Activated CD4-positive, alpha-beta T cell treated with anti-CD3 and anti-CD28 coated beads, Interleukin-2, amount 50 U/mL, for 16 hours (primary cell): ENCODE measurements at regions not wholly inside any gene's neighbourhood (a gene's known extent, or its start where the extent isn't known, plus 50 kb on each side); places are given as distances from the start of the nearest gene placed in this dataset.
"Not testable (repeated sequence)": the region's sequence is repeated elsewhere in the genome, so short reads cannot be mapped to it uniquely, and the experiment has no call there.

Source experiments
- DNase-seq: peaks from one replicate; pipeline ENCODE4 v3.0.0-alpha.2; 2020

DNA sequence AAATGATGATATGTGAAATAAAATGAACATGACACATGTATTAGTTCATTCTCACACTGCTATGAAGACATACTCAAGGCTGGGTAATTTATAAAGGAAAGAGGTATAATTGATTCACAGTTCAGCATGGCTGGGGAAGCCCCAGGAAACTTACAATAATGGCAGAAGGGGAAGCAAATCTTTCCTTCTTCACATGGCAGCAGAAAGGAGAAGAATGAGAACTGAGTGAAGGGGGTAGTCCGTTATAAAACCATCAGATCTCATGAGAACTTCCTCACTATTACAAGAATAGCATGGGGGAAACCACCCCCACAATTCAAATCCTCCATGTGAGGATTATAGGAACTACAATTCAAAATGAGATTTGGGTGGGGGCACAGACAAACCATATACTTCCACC lies 243.9 kb upstream of the GYPA start:
- no peak for DNase-seq

DNA sequence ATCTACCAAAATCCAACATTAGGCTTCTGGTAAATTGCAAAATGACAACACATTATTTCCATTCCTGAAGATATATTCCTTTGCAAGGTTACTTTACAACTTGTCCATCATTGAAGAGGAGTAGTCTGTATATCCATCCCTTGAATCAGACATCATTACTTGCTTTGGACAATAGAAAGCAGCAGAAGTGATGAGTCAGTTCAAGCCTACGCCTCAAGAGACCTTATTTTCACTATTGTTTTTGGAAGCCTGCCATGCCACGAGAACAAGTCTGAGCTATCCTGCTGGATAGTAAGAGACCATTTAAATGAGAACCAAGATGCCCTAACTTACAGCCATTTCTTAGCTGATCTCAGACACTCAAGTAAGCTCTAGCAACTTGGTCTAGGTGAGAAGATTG lies 246.0 kb upstream of the HHIP start:
- no peak for DNase-seq

DNA sequence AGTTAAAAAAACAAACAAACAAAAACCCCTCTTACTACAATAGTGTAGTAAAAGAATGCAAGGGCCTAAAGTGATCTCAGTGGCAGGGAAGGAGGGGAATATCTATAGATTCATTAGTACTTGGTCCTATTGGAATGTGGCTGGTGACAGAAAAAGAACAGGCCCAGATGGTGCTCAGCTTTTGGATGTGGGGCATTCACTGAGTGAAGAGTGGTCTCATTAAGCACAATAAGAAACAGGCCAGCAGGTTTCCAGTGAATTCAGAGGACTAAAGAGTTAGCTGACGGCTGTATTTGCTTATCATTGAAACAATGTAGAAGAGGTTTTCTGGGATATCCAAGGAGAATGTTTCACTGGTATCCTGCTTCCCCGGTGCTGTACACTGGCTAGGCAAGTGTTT lies 243.8 kb upstream of the HHIP start:
- DNase-seq: no peak

DNA sequence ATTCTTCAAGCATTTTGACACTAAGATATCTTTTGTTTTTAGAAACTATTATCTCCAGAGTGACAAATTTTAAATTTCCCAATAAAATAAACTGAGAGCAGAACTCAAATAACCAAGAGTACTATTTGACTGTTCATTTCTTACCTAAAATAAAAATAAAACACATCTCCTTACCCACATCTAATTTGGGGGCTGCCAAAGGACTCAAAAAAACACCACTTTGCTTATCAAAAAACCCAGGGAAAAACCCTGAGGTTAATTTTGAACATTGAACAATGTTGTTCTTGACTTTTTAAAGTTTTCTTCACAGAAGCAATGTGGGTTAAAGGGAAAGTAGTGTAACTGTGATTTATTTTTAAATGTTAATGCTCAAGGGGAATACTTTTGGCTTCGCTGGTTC lies 243.0 kb upstream of the HHIP start:
- no peak for DNase-seq

DNA sequence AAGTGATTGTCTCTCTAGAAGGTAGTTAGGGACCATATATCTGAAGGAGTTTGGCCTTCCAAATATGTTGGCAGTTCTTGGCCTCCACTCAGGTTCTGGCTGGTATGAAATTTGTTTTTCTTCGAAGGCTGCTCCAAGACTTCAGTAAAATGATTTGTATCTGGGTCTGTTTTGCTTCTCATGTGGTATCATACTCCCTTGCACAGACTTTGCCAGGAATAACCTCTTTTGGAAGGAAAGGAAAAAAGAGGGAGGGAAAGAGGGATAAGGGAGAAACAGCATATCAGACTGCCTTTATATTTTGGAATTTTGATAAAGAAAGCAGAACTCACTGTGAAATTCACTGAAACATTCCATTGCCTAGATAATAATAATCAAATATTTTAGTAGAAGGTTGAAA lies 242.1 kb upstream of the HHIP start:
- DNase-seq: no peak

DNA sequence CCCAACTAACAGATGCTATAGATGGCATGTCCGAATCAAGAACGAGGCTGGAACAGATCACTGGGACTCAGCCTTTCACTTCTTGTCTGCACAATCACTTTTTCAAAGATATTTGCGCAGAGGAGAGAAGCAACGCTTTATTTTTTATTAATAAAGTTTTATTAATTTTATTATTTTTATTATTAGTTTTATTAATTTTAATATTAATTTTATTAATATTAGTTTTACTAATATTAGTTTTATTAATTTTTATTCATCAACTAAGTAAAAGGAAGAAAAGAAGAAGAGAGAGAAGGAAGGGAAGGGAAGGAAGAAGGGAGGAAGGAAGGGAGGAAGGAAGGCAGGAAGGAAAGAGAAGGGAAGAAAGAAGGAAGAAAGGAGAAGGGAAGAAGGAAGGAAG lies 236.4 kb upstream of the HHIP start:
- no peak for DNase-seq

DNA sequence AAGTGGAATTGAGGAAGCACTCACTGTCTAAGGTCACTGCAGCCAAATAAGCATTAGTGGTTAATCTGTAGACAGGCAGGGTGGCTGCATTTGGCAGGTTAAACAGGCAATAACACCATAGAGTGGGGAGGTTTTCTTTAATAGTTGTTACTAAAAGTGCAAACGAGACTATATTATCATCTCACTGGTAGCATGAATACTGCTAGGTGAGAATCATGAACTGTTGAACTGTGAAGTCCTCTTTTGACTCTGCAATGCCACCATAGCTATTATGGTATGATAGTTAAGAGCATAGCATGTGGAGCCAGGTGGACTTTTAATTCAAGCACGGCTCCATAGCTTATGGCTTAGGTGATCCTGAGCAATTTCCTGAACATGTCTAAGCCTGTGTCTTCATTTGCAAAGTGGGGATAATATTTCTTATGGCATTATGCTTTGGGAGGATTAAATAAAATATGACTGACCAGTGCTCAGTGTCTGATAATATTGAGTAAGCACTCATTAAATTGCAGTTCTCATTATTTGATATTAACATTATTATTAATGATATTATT lies 235.6 kb upstream of the HHIP start:
- no peak for DNase-seq

DNA sequence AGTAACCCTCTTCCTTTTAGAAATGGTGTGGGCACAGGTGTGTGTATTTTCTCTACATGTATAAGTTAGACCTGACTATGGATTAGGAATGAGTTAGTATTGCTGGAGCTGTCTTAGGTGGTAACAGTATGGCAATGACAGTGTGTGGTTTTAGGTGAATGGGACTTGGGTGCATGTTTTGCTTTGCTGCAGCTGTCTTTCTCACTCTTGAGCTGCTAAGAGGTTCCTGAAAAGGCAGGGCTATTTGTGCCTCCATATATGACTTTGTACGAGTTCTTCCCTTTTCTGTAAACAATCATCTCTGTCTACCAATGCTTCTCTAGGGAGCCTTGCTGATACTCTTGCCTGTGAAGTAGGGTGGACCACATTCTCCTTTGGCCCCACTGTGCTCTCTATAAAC lies 234.8 kb upstream of the HHIP start:
- DNase-seq: no peak

DNA sequence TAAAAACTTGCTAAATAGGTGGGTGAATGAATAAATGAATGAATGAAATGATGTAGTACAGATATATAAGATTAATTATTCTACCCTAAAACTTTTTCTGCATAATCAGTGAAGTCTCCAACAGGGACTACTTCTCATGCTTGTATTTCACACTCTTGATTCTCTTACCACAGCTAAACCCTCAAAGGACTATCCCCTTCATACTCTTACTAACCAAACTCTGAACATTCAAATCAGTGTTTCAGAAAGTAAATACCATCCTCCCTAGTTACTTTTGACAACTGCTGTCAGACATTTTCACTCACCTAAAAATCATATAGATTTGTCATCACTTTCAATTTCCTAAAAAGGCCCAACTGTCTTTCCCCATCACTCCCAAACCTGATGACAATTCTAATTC lies 234.3 kb upstream of the HHIP start:
- no peak for DNase-seq

DNA sequence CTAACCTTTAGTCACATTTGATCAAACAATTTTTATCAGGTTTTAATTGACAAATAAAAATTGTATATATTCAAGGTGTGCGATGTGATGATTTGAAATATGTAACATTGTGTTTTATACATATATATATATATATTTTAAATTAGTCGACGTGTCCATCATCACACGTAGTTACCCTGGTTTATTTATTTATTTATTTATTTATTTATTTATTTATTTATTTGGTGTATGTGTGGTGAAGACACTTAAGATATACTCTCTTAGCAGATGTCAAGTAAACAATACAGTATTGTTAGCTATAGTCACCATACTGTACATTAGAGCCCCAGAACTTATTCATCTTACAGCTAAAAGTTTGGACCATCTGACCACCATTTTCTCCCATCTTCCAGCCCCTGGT lies 224.9 kb upstream of the HHIP start:
- DNase-seq: no peak

DNA sequence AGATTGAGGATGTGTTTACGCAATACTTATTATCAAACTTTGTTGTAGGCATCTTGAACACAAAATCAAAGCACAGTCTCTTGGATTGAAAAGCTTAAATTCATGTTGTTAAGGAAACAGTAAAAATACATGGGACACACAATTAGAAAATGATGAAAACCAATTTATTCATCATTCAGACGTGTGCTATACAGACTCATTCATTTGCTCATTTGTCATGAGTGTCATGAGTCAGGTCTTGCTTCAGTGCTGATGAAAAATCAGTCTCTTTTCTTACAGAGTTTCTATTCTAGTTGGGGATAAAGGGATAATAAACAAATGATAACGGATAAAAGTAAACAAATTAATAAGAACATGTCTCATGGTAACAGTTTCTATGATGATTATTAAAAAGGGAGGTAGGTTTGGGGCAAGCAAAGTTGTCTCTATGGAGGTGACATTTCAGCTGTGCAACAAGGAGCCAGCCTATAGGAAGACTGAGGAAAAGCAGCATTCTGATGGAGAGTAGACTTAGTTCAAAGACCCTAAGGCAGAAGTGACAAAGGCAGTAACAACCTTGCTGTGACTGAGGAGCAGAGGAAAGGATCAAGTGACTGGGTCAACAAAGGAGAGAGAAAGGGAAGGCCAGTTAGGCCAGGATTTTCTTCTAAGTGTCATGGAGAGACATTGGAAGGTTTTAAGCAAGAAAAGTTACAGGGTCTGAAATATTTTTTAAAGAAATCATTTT lies 224.0 kb upstream of the HHIP start:
- DNase-seq: no peak

DNA sequence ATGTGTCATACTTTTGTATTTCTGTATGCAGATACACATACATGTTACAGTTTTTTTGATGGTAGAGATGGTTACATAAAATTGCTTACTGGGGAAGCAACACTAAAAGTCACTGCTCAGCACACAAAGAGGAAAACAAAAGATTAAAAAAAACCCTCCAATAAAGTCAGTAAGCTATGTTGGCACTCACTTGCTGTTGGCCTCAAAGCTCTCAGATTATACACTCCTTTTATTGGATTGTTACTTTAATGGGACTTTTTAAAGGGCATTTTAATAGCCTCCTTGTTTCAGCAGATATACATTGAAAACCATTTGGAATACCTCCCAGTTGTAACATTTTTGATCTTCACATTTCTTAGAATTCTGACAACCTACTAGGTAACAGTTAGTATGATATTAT lies 222.0 kb upstream of the HHIP start:
- DNase-seq: no peak

DNA sequence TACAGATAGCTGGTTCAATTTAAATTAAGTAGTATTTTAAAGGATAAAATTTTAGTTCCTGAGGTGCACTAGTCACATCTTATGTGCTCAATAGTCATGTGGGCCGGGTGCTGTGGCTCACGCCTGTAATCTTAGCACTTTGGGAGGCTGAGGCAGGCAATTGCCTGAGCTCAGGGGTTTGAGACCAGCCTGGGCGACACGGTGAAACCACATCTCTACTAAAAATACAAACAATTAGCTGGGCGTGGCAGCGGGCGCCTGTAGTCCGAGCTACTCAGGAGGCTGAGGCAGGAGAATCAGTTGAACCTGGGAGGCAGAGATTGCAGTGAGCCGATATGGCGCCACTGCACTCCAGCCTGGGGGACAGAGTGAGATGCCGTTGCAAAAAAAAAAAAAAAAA lies 219.9 kb upstream of the HHIP start:
- DNase-seq: not testable (repeated sequence)

DNA sequence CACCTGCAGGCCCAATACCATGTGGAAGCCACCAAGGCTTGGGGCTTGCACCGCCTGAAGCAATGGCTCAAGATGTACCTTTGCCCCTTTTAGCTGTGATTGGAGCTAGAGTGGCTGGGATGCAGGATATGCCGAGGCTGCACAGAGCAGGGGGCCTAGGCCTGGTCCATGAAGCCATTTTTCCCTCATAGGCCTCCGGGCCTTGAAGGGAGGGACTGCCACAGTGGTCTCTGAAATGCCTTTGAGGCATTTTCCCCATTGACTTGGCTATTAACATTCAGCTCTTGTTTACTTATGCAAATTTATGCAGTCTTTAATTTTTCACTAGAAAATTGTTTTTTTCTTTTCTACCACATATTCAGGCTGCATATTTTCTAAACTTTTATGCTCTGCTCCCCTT lies 203.2 kb upstream of the HHIP start:
- no peak for DNase-seq

DNA sequence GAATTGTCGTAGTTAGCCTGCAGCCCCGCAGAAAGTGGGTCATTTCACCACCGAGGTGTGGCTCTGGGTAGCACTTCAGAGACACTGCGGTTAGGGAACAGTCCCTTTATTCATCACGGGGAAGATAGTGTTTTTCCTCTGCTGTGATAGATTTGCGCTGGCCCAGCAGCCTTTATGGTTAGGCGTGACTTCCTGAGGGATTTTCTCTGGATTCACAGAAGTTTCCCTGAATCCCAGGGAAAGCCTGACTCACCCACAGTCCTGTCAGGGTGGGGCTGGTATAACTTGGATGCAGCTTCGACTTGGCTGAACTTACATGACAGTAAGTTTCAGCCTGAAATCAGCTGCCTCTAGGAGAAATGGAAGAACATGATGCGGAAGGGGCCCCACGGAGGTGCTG lies 196.3 kb upstream of the HHIP start:
- DNase-seq: no peak

DNA sequence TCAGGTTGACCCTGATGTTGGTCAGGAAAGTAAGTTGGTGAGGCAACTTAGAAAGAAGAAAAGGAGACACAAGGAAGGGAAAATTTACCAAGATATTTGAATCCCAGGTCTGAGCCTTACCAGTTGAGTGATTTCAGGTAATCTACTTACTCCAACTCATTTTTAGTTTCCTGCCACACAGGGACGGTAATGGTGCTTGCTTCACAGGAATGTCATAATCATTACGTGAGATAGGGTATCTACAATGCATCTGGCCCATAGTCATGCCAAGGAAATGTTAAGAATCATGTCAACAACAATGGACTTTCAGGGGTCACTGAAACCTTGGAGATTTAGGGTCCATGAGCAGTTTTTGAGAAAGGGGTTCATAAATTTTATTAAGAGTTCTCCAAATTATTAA lies 195.4 kb upstream of the HHIP start:
- DNase-seq: no peak

DNA sequence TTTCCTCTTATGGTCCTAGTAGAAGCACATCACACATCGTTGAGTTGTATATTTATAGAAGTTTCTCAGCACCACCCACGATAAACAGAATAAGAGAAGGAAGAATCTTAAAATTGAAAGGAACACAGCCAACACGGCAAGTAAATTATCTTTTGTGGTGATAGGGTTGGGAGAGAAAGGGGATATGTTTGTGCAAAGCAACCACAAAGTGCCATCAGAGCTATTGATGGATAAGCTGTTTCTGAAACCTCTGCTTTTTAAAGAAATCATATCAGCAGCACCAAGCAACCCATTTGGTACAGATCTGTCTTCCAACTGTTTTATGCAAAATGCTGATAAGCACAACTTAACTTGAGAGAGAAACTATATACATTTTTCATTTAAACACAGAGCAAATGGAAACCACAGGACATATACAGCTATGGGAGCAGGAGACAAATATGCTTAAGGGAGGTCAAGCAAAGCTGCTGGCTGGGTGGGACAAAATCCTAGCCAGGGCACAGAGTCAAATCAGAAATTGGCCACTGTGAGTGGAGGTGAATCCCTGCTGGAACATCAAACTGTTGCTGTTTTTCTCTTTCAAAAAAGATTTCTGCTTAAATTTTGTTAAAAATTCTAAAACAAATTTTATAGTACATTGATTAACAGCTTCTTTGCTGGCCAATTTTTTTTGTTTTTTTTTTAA lies 194.0 kb upstream of the HHIP start:
- DNase-seq: no peak

DNA sequence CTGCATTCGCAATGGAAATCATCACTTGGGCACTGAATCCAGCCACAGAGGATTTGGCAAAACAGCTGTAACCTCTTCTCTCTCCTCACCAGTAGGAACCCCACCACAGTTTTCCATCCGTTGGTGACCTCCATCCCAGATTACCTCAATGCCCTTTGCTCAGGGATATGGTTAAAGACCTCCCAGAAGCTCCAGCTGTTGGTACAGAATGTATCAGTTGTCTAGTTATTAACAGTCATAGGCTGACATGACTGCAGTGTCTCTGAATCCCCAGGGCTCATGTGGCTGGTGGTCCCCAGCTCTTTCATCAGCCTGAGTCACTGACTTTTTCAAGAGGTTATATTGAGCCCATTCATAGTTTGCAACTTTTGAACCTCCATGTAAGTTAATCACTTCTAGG lies 189.8 kb upstream of the HHIP start:
- no peak for DNase-seq

DNA sequence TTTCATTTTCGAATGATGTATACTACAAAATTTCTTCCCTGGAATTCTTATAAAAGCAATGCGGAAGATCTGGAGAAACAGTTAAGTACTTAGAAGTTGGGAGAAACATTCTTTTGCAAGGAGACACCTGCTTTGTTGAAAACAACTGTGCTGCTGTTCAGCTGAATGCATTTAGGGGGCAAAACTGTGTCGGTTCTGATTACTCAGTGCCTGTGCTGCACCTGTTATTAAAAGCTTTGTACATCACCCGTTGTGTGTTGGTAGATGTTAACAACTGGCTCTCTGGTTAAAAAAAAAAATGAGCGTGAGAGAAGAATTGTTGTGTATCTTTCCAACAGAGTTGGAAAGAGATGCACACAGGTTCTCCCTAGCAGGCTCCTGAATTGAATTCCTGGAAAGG lies 184.1 kb upstream of the HHIP start:
- no peak for DNase-seq

DNA sequence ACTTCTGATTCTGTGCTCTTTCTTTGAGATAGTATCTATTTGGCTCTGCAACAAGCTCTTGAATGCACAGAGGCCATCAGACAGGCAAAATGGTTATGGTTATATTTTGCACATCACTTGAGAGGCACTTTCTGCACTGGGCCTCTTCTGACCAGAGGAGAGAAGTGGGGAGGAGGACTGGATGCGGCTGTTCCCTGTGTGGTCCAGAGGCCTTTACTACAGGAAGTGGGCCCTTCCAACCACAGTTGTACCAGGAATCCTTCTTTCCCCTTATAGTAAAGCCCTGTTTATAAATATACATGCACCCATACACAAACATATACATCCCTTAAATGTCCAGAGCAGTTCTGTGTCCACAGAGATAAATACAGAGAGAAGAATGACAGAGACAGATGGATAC lies 182.7 kb upstream of the HHIP start:
- DNase-seq: no peak

DNA sequence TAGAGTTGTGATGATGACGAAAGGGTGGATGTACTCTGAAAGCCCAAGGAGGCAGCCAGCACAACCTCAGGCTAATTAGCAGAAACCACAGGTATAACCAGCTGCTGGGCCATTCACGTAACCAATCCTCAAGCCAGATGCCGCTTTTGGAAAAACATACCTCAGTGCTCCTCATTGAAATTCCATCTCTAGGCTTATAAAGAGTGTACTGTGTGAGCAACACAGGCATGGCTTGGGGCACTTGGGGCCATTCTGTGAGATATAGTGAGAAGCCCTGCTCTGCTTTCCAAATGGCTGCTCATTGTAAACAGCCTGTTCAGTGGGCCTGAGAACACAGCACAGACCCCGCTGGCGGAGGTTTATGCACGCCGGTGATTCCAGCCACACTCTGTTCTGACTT lies 182.1 kb upstream of the HHIP start:
- no peak for DNase-seq

DNA sequence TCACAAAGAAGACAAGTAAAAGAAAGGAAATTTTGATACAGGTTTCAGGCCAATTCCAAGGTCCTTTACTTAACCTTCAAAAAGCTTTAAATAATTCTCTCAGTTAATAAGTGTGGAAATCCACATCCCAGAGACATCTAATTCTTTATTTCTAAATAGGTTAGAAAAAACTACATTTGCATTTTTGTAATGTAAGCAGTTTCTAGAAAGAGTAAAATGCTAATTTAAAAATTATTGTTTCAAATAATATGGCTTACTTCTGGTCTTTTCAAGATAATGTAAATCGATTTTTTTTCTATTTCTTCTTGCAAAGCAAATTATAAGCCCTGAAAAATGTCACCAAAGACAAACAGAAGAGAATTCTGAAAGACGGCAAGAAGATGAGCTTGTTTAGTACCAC lies 180.4 kb upstream of the HHIP start:
- no peak for DNase-seq

DNA sequence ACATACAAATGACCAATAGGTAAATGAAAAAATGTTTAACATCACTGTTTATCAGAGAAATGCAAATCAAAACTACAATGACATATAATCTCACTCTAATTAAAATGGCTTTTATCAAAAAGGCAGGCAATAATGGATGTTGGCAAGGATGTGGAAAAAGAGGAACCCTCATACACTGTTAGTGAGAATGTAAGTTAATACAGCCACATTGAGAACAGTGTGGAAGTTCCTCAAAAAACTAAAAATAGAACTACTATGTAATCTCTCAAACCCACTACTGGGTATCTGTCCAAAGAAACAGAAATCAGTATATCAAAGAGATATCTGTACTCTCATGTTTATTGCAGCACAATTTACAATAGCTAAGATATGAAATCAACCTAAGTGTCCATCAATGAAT lies 165.9 kb upstream of the HHIP start:
- DNase-seq: no peak

DNA sequence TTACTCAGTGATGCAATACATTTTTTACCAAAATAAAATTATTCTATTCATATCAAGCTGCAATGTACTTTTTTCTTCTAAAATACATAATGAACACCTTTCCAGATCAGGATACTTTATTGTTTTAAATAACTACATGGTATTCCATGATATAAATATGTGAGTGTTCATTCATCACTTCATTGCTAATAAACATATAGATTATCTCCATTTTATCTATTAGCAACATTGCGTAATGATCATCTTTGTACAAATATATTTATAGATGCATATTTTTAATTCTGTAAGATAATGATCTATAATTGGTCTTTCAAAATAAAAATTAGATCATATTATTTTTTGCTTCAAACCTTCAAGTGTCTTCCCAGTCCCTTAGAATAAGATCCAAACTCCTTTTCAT lies 156.1 kb upstream of the HHIP start:
- no peak for DNase-seq

DNA sequence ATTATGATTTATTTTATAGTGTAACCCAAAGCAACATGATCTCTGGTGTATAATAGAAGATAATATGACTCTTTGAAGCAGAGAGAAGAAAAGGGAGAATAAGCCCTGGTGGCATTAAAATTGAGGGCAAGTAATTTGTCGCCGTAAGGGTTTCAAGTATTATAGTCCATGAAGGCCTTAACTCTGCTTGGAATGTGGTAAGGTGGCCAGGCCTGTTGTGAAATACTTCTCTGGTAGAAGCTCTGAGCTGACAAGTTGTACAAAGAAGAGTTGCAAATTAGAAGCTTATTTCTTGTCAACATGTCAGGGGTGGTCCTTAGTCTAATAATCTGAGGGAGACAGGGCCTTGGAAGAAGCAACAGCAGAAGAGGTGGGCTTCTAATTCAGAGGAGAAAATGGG lies 151.7 kb upstream of the HHIP start:
- no peak for DNase-seq
